GM12878 (cell line): ENCODE measurements at regions not wholly inside any gene's neighbourhood (a gene's known extent, or its start where the extent isn't known, plus 50 kb on each side); places are given as distances from the start of the nearest gene placed in this dataset.

Experiments
- ATAC-seq: fragments of 200-7000 bp; cut with Tn5 transposase; 3 replicates; pipeline ENCODE4 v1.9.1; 2020; ENCODE audit warnings: mild to moderate bottlenecking, moderate library complexity
- BruUV-seq: library from RNA; stranded (reverse); fragments of 400-500 nt; replicated peaks from 2 replicates; lab custom pipeline; 2021; lab: Mats Ljungman, UMichigan
- CTCF ChIA-PET: fragments of 300-600 bp; sonication (Branson Sonifier 250); formaldehyde crosslinking; extraction: SDS; loops from one replicate; lab custom pipeline; 2021; ENCODE audit warnings: inconsistent platforms; lab: Yijun Ruan, JAX
- POLR2A ChIA-PET: fragments of 350-600 bp; formaldehyde crosslinking; extraction: SDS; loops from one replicate; lab custom pipeline; 2021; ENCODE audit warnings: inconsistent platforms; lab: Charles Lee
- RAD21 ChIA-PET: fragments of 300-600 bp; sonication (Branson Sonifier 250); formaldehyde crosslinking; loops from one replicate; lab custom pipeline; 2023; ENCODE audit warnings: antibody characterized with exemption; ENCODE audit not compliant: unreplicated experiment; lab: Charles Lee
- SMC1A ChIA-PET: fragments of 300-600 bp; sonication (Branson Sonifier 250); formaldehyde crosslinking; loops from one replicate; lab custom pipeline; 2023; ENCODE audit not compliant: unreplicated experiment, uncharacterized antibody; lab: Charles Lee
- DNase-seq: peaks from one replicate; pipeline ENCODE4 v3.0.0-alpha.2; 2011; ENCODE audit warnings: low read depth, low spot score
- FAIRE-seq: peaks from 3 replicates; lab custom pipeline; 2011; peaks lifted over from hg19 to GRCh38; lab: Jason Lieb, UNC
- H2AFZ ChIP-seq: 2 replicates; pipeline ENCODE4 v1.6.0; 2011; ENCODE audit warnings: low read depth, low read length, control low read depth; ENCODE audit not compliant: control insufficient read depth
- H3K27ac ChIP-seq: 2 replicates; pipeline ENCODE4 v1.5.1; 2011; ENCODE audit warnings: control low read depth; ENCODE audit not compliant: control insufficient read depth, insufficient read depth
- H3K27me3 ChIP-seq, 2 experiments: replicated peaks in 1 of 2; 2 replicates each; pipeline versions ENCODE4 v1.6.0 to v1.6.1; 2011; ENCODE audit warnings: low read length in 1 of 2; ENCODE audit not compliant: control insufficient read depth in 2 of 2, insufficient read depth in 2 of 2
- H3K36me3 ChIP-seq, 2 experiments: 2 replicates each; pipeline ENCODE4 v1.5.1; 2011; ENCODE audit warnings: low read length in 1 of 2; ENCODE audit not compliant: control insufficient read depth in 2 of 2, insufficient read depth in 2 of 2
- H3K4me1 ChIP-seq: 2 replicates; pipeline ENCODE4 v1.6.1; 2011; ENCODE audit warnings: mild to moderate bottlenecking, low read length, moderate library complexity, mixed read lengths; ENCODE audit not compliant: control insufficient read depth, insufficient read depth
- H3K4me2 ChIP-seq: 2 replicates; pipeline ENCODE4 v1.6.0; 2011; ENCODE audit warnings: control low read depth; ENCODE audit not compliant: control insufficient read depth, insufficient read depth
- H3K4me3 ChIP-seq: fragments of 200-600 bp; sonication (generic); 2 replicates; pipeline ENCODE4 v1.5.1; 2016
- H3K79me2 ChIP-seq: 2 replicates; pipeline ENCODE4 v1.6.0; 2011; ENCODE audit warnings: low read length; ENCODE audit not compliant: control insufficient read depth, insufficient read depth
- H3K9ac ChIP-seq: 2 replicates; pipeline ENCODE4 v1.8.0; 2011; ENCODE audit warnings: low read length, control low read depth, mixed read lengths; ENCODE audit not compliant: control insufficient read depth, insufficient read depth
- H3K9me3 ChIP-seq: replicated peaks from 3 replicates; pipeline ENCODE4 v1.5.1; 2011; ENCODE audit warnings: mild to moderate bottlenecking, low read length; ENCODE audit not compliant: control insufficient read depth, insufficient read depth
- H4K20me1 ChIP-seq: 2 replicates; pipeline ENCODE4 v1.6.0; 2011; ENCODE audit not compliant: control insufficient read depth, insufficient read depth
- ATF2 ChIP-seq: IDR thresholded peaks from 2 replicates; pipeline ENCODE4 v1.6.1; 2012; ENCODE audit warnings: low read length, inconsistent platforms
- CREM ChIP-seq: IDR thresholded peaks from 2 replicates; pipeline ENCODE4 v1.6.1; 2014; ENCODE audit warnings: antibody characterized with exemption, low read depth
- JUNB ChIP-seq: IDR thresholded peaks from 2 replicates; pipeline ENCODE4 v1.6.1; 2016; ENCODE audit warnings: antibody characterized with exemption, mild to moderate bottlenecking
- NFIC ChIP-seq: IDR thresholded peaks from 2 replicates; pipeline ENCODE4 v1.6.1; 2012; ENCODE audit warnings: low read depth, mild to moderate bottlenecking, inconsistent platforms, low read length, moderate library complexity
- PAX8 ChIP-seq: fragments of 450-650 bp; IDR thresholded peaks from 2 replicates; pipeline ENCODE4 v1.6.1; 2017; ENCODE audit warnings: mild to moderate bottlenecking, moderate library complexity
- RELA ChIP-seq: fragments of 450-650 bp; IDR thresholded peaks from 2 replicates; pipeline ENCODE4 v1.8.0; 2014; ENCODE audit warnings: borderline replicate concordance; ENCODE audit not compliant: partially characterized antibody
- RUNX3 ChIP-seq: IDR thresholded peaks from 2 replicates; pipeline ENCODE4 v1.6.1; 2012; ENCODE audit warnings: low read length, inconsistent platforms
- WGBS: methylation state at CpG from one replicate; pipeline ENCODE4 v1.1.6; 2016; ENCODE audit warnings: low lambda C conversion rate; ENCODE audit not compliant: insufficient replicate concordance, insufficient coverage; ENCODE audit errors: missing lambda C conversion rate; 5-methylcytosine and 5-hydroxymethylcytosine counted together
- in situ Hi-C: fragments of 300-500 bp; cut with MboI; formaldehyde crosslinking; loops from 9 replicates; pipeline ENCODE4 v1.14.3; 2018; ENCODE audit warnings: mixed read lengths
- intact Hi-C: fragments of 100-400 bp; cut with micrococcal nuclease; formaldehyde crosslinking; loops from one replicate; pipeline ENCODE4 v1.14.2; 2022; ENCODE audit not compliant: unreplicated experiment

- no peaks in the 10 kb centered on the region; a peak in 1 of 4 replicates for H3K27me3 ChIP-seq
- ChIA-PET RAD21 (no interaction called here), SMC1A (no interaction called here), CTCF (no interaction called here), POLR2A (interaction anchor here (0.6 kb wide), 1 partner anchor 16 kb away, joined by 4 read pairs; no protein-coding TSS in a partner anchor)
- no peak overlapping the region for H3K9ac ChIP-seq
- no peak overlapping the region for H2AFZ ChIP-seq
- DNase-seq (no peak), FAIRE-seq (no peak), ATAC-seq (peak; percentile 46)
- intact Hi-C loops: no loop called here
- H3K4me2 ChIP-seq: 0 out of 2 replicates have a peak overlapping the region, but pooled peaks have one; percentile 17
- no peaks in the 10 kb centered on the region; the same call in 2 of the 3 replicates for H3K9me3 ChIP-seq
- no peaks in the 10 kb centered on the region for H3K79me2 ChIP-seq
- TF ChIP-seq PAX8: no peak
- peak; percentile 57; the same call in 1 of the 2 replicates for TF ChIP-seq JUNB
- no peak for TF ChIP-seq RELA
- peak; percentile 38 for TF ChIP-seq RUNX3
- no peak for TF ChIP-seq CREM
- TF ChIP-seq NFIC: peak; percentile 48; the same call in 1 of the 2 replicates
- peak; percentile 27; the same call in 1 of the 2 replicates for TF ChIP-seq ATF2
- H4K20me1 ChIP-seq: no peaks in the 10 kb centered on the region
- WGBS: 0% methylated on average over 2 of the region's 2 CpGs
- in situ Hi-C loops: no loop called here
- no peaks in the 10 kb centered on the region for H3K36me3 ChIP-seq
- no peaks in the 10 kb centered on the region for H3K4me1 ChIP-seq
- H3K27ac ChIP-seq: no peak overlapping the region
- no TSS peak for BruUV-seq
- no peak overlapping the region for H3K4me3 ChIP-seq
Measured at GRCh38 chr13:50167224-50167947, 152.1 kb downstream of the KCNRG start.
